ENCODE measurements at regions not wholly inside any gene's neighbourhood (a gene's known extent, or its start where the extent isn't known, plus 50 kb on each side); places are given as distances from the start of the nearest gene placed in this dataset.

- no peak for DNase-seq
These were observed 1860.6 kb upstream of the PIK3C3 start for GRCh38 chr18:40094441-40094840.

GRCh38 chr18:40088130-40088529, 1866.9 kb upstream of the PIK3C3 start:
- no peak for DNase-seq

GRCh38 chr18:40079786-40080185, 1875.2 kb upstream of the PIK3C3 start:
- DNase-seq, result no peak

GRCh38 chr18:40075616-40076015, 1879.4 kb upstream of the PIK3C3 start:
- DNase-seq, result no peak

DNA sequence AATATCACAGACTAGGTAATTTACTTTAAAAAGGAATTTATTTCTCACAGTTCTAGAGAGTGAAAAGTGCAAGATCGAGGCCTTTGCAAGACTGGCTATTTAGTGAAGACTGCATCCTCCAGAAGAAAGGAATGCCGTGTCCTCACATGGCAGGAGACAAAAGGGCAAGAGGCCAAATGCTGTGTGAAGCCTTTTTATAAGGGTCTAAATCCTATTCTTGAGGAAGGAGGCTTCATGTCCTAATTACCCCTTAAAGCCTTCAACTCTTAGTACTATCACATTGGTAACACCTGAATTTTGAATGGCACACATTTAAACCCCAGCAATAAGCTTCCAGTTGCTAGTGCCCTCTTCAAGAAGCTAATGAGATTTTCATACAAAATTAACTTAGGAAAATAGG, 1882.3 kb upstream of the PIK3C3 start:
- no peak for DNase-seq

DNA sequence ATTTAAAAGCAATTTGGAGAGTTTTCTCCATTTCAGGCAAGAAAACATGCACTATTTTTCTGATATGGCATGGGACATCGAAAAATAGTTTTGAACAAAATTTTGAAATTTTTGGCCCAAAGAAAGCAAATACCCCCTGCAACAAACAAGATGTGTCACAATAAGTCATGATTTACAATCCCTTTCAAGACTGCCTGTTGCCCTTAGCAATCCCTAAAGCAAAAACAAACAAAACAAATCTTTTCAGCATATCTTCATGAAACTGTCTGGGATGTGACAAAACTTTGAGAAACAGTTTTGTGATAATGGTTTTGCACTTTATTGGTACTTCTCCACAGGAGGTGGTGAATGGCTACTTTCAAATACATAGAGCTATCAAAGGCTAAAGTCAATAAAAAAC, 1888.7 kb upstream of the PIK3C3 start:
- no peak for DNase-seq

GRCh38 chr18:40063488-40063887, 1891.5 kb upstream of the PIK3C3 start:
- no peak for DNase-seq

DNA sequence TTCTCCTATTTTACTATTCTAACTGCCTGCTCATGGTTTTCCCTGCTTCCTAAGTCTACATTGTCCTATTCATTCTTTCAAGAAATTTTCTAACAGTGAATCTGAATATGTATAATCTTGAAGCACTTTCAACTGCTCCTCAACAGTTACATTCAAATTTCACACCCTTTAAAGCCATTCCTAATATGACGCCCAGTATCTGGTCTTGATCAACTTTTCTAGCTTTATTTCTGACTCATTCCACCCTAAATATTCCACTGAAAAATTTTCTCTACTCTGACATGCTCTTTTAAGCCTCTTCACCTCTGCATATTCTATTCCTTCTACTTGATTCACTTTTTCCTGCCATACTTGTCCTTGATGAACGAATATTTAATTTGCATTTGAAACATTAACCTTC, 1893.9 kb upstream of the PIK3C3 start:
- no peak for DNase-seq

DNA sequence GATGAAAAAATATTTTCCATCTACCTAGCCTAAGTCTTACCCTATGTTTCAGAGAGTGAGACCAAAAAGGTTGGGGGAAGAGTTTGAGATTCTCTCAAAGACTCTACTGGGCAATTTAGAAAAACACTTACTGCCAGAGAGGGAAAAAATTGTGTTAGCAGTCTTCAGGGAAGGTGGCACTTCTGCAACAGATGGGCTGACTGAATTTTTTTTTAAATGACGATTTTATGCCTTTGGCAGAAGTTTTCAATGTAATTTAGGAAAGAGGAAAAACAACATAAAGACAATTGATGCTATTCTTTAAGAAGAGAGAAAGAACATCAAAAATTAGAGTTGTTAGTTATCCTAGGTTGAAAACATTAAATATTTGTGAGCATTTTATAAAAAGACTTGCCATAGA, 1894.5 kb upstream of the PIK3C3 start:
- DNase-seq, result no peak

DNA sequence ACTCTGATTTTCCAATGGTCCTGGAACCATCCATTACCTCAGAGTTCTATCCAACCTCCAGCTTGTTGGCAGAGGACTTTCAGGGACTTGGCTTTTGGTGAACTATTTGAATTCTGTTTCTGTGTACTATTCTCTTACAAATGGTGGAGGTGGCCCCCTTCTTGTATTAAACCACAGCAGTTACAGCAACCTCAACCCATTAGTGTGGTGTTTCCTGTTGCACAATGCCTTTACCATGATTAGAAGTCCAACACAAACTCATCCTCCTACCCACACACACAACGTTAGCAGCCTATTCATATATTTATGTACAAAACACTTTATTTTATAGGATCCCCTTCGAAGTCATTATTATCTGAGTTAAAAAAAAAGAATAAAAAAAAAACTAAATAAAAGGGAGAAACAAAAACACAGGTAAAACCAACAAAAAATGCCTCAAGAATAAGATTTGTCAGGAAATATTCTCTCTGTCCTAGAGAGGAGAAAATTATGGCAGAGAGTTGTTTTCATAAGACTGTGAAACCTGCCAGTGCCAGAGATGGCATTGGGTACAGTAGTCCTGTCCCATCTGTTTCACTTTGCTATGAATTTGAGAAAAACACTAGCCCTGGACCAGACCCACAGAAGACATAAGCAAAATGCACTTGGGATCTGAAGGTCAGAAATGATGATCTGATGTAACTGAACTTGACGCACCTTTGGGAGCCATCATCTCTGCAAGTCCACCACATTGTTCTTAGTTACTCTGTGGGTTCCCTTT, 1896.0 kb upstream of the PIK3C3 start:
- DNase-seq, result no peak

DNA sequence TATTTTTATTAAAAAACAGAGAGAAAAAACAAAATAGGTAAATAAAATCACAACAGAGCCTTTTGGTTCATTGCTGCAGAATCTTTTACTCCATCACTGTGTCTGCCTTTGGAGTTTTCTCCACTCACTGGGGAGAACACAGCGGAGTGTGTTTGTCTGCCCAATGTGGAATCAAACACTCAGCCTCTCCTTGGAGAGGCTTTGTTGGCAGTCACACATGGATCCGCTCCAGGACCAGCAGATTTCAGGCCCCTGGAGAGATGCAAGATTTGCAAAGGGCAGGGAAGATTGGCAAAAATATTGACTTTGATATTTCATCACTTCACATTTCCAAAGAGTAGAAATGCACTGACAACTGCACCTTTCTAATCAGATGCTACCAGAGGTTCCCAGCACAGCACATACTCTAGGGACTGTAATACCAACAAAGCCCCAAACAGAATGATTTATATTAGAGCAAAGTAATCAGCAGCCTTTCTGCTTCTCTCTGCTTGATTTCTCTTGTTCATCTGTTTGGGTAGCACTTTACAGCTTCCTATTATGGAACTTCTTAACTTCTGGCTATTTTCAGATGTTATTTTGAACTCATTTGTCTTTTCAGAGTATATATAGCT, 1898.8 kb upstream of the PIK3C3 start:
- DNase-seq, result no peak

- no peak for DNase-seq
These were observed 1899.8 kb upstream of the PIK3C3 start for GRCh38 chr18:40055262-40055661.

- DNase-seq, result no peak
These were observed 1905.3 kb upstream of the PIK3C3 start for GRCh38 chr18:40049716-40050115.

DNA sequence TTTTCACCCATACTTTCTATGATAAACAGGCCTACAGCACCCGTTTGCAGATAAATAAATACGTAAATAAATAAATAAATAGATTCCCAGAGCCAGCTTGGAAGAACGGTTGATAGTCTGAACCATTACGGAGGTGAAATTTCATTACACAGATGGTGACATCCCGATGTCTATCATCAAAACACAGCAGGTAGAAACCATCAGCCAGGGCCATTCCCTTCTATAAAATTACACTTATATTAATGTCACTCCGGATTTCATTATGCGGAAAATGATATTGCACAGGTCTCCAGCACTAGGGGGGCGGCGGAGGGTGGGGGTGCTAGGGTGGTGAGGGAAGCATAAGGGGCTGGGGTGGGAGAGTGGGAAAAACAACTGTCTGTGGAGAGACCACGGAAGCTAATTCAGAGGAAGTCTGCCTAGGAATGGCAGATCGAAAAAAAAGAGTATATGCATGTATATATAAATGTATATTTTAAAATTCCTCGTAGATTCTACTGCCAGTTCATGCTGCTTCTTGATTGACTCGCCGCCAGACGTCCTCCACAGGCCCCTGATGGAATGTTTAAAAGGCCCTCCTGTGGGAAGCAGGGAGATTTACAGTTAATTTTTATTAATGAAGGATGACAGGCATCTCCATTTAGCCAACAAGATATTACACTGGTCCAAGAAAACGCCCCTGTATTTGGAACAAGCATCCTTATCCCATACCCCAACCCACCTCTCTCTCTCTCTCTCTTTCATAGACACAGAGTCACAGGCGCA, 1906.0 kb upstream of the PIK3C3 start:
- DNase-seq, result no peak

DNA sequence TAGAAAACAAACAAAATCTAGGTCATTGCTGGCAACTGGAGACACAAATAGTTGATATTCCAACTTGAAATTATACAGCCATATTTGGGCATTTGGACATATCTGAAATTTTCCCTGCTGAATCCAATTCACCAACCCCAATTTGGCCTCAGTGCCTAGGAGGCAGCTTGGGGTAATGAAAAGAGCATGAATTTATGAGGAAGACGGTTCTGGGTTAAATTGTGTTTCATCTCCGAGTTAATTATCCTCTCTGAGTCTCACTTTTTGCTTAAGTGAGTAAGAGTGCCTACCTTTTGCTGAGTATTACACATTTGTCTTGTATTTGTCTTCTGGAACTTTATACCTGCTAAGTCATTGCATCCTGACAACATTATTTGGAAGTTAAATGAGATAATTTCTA, 1906.8 kb upstream of the PIK3C3 start:
- no peak for DNase-seq

DNA sequence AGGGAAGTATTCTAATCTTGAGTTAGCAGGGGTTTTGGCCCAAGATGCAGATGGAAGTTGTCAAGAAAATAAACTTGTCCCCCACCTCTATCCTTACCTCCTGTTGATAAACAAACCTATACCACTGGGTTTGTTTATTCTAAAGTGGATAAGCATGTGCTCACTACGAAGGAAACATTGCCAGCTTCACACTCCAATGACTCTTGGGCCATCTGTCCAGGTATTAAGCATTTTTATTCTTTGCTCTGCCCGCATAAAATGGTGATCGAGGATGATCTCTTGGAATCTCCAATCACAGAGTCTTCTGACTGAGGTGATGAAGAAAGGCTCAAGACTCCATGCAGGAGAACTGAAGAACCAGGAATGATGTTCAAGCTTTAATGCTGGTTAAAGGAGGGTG, 1908.4 kb upstream of the PIK3C3 start:
- no peak for DNase-seq

- no peak for DNase-seq
These were observed 1913.1 kb upstream of the PIK3C3 start for GRCh38 chr18:40041951-40042350.

GRCh38 chr18:40040574-40040973, 1914.5 kb upstream of the PIK3C3 start:
- DNase-seq, result no peak

DNA sequence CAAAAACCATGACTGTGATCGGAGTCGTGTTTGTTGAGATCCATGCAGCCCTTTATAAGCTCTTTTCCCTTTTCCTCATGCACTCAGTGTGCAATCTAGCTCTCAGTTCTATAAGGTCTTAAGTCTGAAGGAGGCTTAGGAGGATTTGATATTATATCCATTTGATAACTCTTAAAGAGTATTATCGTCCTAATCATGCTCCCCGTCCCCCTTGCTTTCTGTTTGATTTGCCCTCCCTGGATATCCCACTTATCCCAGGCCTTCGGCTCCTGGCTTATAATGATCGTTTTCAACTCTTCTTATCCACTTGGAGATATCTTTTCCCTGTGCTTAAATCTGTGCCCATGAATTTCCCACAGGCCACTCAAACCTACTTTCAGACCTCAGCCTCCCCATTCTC, 1917.7 kb upstream of the PIK3C3 start:
- no peak for DNase-seq

GRCh38 chr18:40036861-40037260, 1918.2 kb upstream of the PIK3C3 start:
- no peak for DNase-seq

- DNase-seq, result no peak
These were observed 1919.1 kb upstream of the PIK3C3 start for GRCh38 chr18:40035966-40036365.

- DNase-seq, result no peak
These were observed 1923.0 kb upstream of the PIK3C3 start for GRCh38 chr18:40032076-40032475.

- no peak for DNase-seq
These were observed 1923.6 kb upstream of the PIK3C3 start for GRCh38 chr18:40031435-40031834.

- DNase-seq, result no peak
These were observed 1935.1 kb upstream of the PIK3C3 start for GRCh38 chr18:40019797-40020392.
